HepG2 (cell line): ENCODE measurements at regions not wholly inside any gene's neighbourhood (a gene's known extent, or its start where the extent isn't known, plus 50 kb on each side); places are given as distances from the start of the nearest gene placed in this dataset.

Experiments used
- ATAC-seq: fragments of 200-7000 bp; cut with Tn5 transposase; 3 replicates; pipeline ENCODE4 v1.9.1; 2020; ENCODE audit warnings: mild to moderate bottlenecking, moderate library complexity
- BruUV-seq: library from RNA; stranded (reverse); fragments of 400-500 nt; replicated peaks from 2 replicates; lab custom pipeline; 2021; lab: Mats Ljungman, UMichigan
- CTCF ChIA-PET: fragments of 300-600 bp; formaldehyde crosslinking; extraction: SDS; loops from one replicate; lab custom pipeline; 2021; ENCODE audit warnings: low total read pairs, inconsistent platforms, low intra/inter-chr PET ratio; lab: Yijun Ruan, JAX
- POLR2A ChIA-PET: fragments of 350-600 bp; sonication (Branson Sonifier 250); formaldehyde crosslinking; loops from one replicate; lab custom pipeline; 2020; ENCODE audit warnings: antibody characterized with exemption, inconsistent platforms; lab: Yijun Ruan, JAX
- DNase-seq: peaks from one replicate; pipeline ENCODE4 v3.0.0-alpha.2; 2015; ENCODE audit warnings: low spot score
- FAIRE-seq: peaks from 3 replicates; lab custom pipeline; 2011; peaks lifted over from hg19 to GRCh38; lab: Jason Lieb, UNC
- H2AFZ ChIP-seq: one replicate; pipeline ENCODE4 v1.6.1; 2011; ENCODE audit warnings: low read length, inconsistent platforms
- H3K27ac ChIP-seq: fragments of 300-600 bp; 3 replicates; pipeline ENCODE4 v1.8.0; 2011; ENCODE audit warnings: mixed run types, mild to moderate bottlenecking, mixed read lengths, low read length, inconsistent platforms; ENCODE audit not compliant: insufficient read depth; ENCODE audit errors: extremely low read length
- H3K27me3 ChIP-seq, 2 experiments: fragments of 200-600 bp in 1 of 2; 2 replicates in 1 of 2; 3 replicates in 1 of 2; pipeline versions ENCODE4 v1.6.0 to v1.8.0; 2011; ENCODE audit warnings: low read length in 2 of 2, mild to moderate bottlenecking in 2 of 2, moderate library complexity in 2 of 2, inconsistent platforms in 1 of 2; ENCODE audit not compliant: insufficient read depth in 2 of 2, control insufficient read depth in 1 of 2
- H3K36me3 ChIP-seq, 2 experiments: fragments of 200-600 bp in 1 of 2; replicated peaks in 1 of 2; 2 replicates in 1 of 2; 3 replicates in 1 of 2; pipeline versions ENCODE4 v1.5.1 to v1.8.0; 2011; ENCODE audit warnings: low read length in 2 of 2, inconsistent platforms in 1 of 2; ENCODE audit not compliant: insufficient read depth in 2 of 2, control insufficient read depth in 1 of 2
- H3K4me1 ChIP-seq: 2 replicates; pipeline ENCODE4 v1.5.1; 2012; ENCODE audit warnings: low read length, inconsistent platforms; ENCODE audit not compliant: insufficient read depth
- H3K4me2 ChIP-seq: 2 replicates; pipeline ENCODE4 v1.6.0; 2011; ENCODE audit warnings: low read depth, low read length, inconsistent platforms
- H3K4me3 ChIP-seq, 3 experiments: fragments of 200-600 bp in 1 of 3; sonication (generic), shearing (Covaris generic) in 1 of 3; replicated peaks in 1 of 3; 2 replicates each; pipeline ENCODE4 v1.5.1; 2011 to 2016; ENCODE audit warnings: low read length in 3 of 3, inconsistent platforms in 2 of 3, low read depth in 2 of 3, mild to moderate bottlenecking in 2 of 3, control low read depth in 1 of 3, mixed read lengths in 1 of 3; ENCODE audit not compliant: insufficient read depth in 1 of 3
- H3K79me2 ChIP-seq: one replicate; pipeline ENCODE4 v1.6.1; 2011; ENCODE audit warnings: low read length, inconsistent platforms; ENCODE audit not compliant: insufficient read depth
- H3K9ac ChIP-seq: 2 replicates; pipeline ENCODE4 v1.6.0; 2011; ENCODE audit warnings: mild to moderate bottlenecking, low read depth, low read length, inconsistent platforms; ENCODE audit not compliant: insufficient read depth
- H3K9me3 ChIP-seq: 2 replicates; pipeline ENCODE4 v1.5.1; 2012; ENCODE audit warnings: mild to moderate bottlenecking, low read length
- H4K20me1 ChIP-seq: 2 replicates; pipeline ENCODE4 v1.6.0; 2011; ENCODE audit warnings: inconsistent platforms, mild to moderate bottlenecking, low read length, moderate library complexity; ENCODE audit not compliant: insufficient read depth
- AKAP8 ChIP-seq: sonication (generic); formaldehyde crosslinking; IDR thresholded peaks from 2 replicates; pipeline ENCODE4 v1.5.1; 2020; ENCODE audit warnings: mild to moderate bottlenecking, missing genetic modification reagents
- ARID5B ChIP-seq: IDR thresholded peaks from 2 replicates; pipeline ENCODE4 v1.4.0; 2020; ENCODE audit warnings: mild to moderate bottlenecking, missing genetic modification reagents
- CREB3 ChIP-seq: sonication (generic); formaldehyde crosslinking; IDR thresholded peaks from 2 replicates; pipeline ENCODE4 v1.5.0; 2020; ENCODE audit warnings: missing genetic modification reagents
- HNF4A ChIP-seq: sonication (generic); formaldehyde crosslinking; IDR thresholded peaks from 2 replicates; pipeline ENCODE4 v1.4.0; 2020; ENCODE audit warnings: missing genetic modification reagents
- HOXA9 ChIP-seq: sonication (generic); formaldehyde crosslinking; IDR thresholded peaks from 2 replicates; pipeline ENCODE4 v1.8.1; 2022; ENCODE audit warnings: missing genetic modification reagents, mild to moderate bottlenecking, moderate library complexity, borderline replicate concordance
- NFKBIZ ChIP-seq: IDR thresholded peaks from 2 replicates; pipeline ENCODE4 v1.6.1; 2018; ENCODE audit warnings: missing genetic modification reagents, missing compliant biosample characterization
- NR2F1 ChIP-seq, 2 experiments: fragments of 450-650 bp in 1 of 2; formaldehyde crosslinking in 1 of 2; IDR thresholded peaks; 2 replicates each; pipeline versions ENCODE4 v1.5.0 to v1.6.1; 2016 to 2020; ENCODE audit warnings: mild to moderate bottlenecking in 1 of 2, missing compliant biosample characterization in 1 of 2, missing genetic modification reagents in 1 of 2, moderate library complexity in 1 of 2
- STAT5B ChIP-seq: sonication (generic); formaldehyde crosslinking; IDR thresholded peaks from 2 replicates; pipeline ENCODE4 v1.4.0; 2020; ENCODE audit warnings: missing genetic modification reagents
- ZNF276 ChIP-seq: sonication (generic); formaldehyde crosslinking; IDR thresholded peaks from 2 replicates; pipeline ENCODE4 v1.4.0; 2020; ENCODE audit warnings: mild to moderate bottlenecking, low read depth, missing genetic modification reagents
- ZNF441 ChIP-seq: sonication (generic); formaldehyde crosslinking; IDR thresholded peaks from 2 replicates; pipeline ENCODE4 v1.7.0; 2021; ENCODE audit warnings: missing genetic modification reagents, borderline replicate concordance
- ZNF446 ChIP-seq: sonication (generic); formaldehyde crosslinking; IDR thresholded peaks from 2 replicates; pipeline ENCODE4 v1.5.0; 2020; ENCODE audit warnings: mild to moderate bottlenecking, missing genetic modification reagents
- ZNF512B ChIP-seq: sonication (generic); formaldehyde crosslinking; IDR thresholded peaks from 2 replicates; pipeline ENCODE4 v1.5.1; 2020; ENCODE audit warnings: missing genetic modification reagents, mild to moderate bottlenecking, borderline replicate concordance
- ZSCAN30 ChIP-seq: sonication (generic); formaldehyde crosslinking; IDR thresholded peaks from 2 replicates; pipeline ENCODE4 v1.5.0; 2020; ENCODE audit warnings: mild to moderate bottlenecking, missing genetic modification reagents
- WGBS: methylation state at CpG from one replicate; pipeline ENCODE4 v1.1.6; 2017; ENCODE audit warnings: low lambda C conversion rate; 5-methylcytosine and 5-hydroxymethylcytosine counted together
- in situ Hi-C: cut with HindIII; loops from 2 replicates; pipeline ENCODE4 v1.10.0; 2017; ENCODE audit warnings: low pct_unique_long_range_greater_than_20kb; ENCODE audit not compliant: extremely low pct_ligation_motif_present
- intact Hi-C: fragments of 100-400 bp; cut with micrococcal nuclease; formaldehyde crosslinking; loops from one replicate; pipeline ENCODE4 v1.10.0; 2022; ENCODE audit not compliant: unreplicated experiment

GRCh38 chr13:40272776-40273139, 393.7 kb downstream of the FOXO1 start:
- no peak overlapping the region for H3K9ac ChIP-seq
- ATAC-seq: no peak
- H3K4me1 ChIP-seq: peaks cover 14% of the 10 kb centered on the region
- CTCF ChIA-PET: no interaction called here
- no TSS peak for BruUV-seq
- TF ChIP-seq HNF4A (CRISPR knock-in tag) (no peak), ZNF441 (CRISPR knock-in tag) (no peak), AKAP8 (no peak), ARID5B (CRISPR knock-in tag) (no peak), NFKBIZ (CRISPR knock-in tag) (no peak), ZNF276 (CRISPR knock-in tag) (no peak), NR2F1 (CRISPR knock-in tag; IDR thresholded peaks at IDR 0.05) (no peak), CREB3 (no peak), ZNF512B (CRISPR knock-in tag) (no peak), ZSCAN30 (CRISPR knock-in tag) (no peak), ZNF446 (CRISPR knock-in tag) (no peak), STAT5B (CRISPR knock-in tag) (no peak), HOXA9 (CRISPR knock-in tag) (no peak)
- no peak overlapping the region for H3K4me3 ChIP-seq
- intact Hi-C loops: no loop called here
- POLR2A ChIA-PET: no interaction called here
- FAIRE-seq: no peak
- H3K27ac ChIP-seq: no peak overlapping the region
- H3K36me3 ChIP-seq: no peaks in the 10 kb centered on the region
- DNase-seq: no peak
- peaks cover 0 to 4% of the 10 kb centered on the region in 2 experiments; a peak in 2 of 5 replicates for H3K27me3 ChIP-seq
- in situ Hi-C loops: no loop called here
- 6% methylated on average over 3 of the region's 4 CpGs for WGBS
- no peak overlapping the region for H3K4me2 ChIP-seq
- H2AFZ ChIP-seq: no peak overlapping the region
- H3K9me3 ChIP-seq: no peaks in the 10 kb centered on the region
- H4K20me1 ChIP-seq: no peaks in the 10 kb centered on the region
- H3K79me2 ChIP-seq: no peaks in the 10 kb centered on the region
